Mucosa of descending colon (tissue), 3 donors: ENCODE measurements at regions not wholly inside any gene's neighbourhood (a gene's known extent, or its start where the extent isn't known, plus 50 kb on each side); places are given as distances from the start of the nearest gene placed in this dataset.

Experiments
- ATAC-seq: fragments of 200-7000 bp; cut with Tn5 transposase; one replicate; pipeline ENCODE4 v1.9.1; 2020; ENCODE audit warnings: mild to moderate bottlenecking, moderate library complexity
- DNase-seq, 3 donors: peaks; one replicate each; pipeline ENCODE4 v3.0.0-alpha.2; 2020
- H3K36me3 ChIP-seq: fragments of 200-600 bp; one replicate; pipeline ENCODE4 v1.8.0; 2021; ENCODE audit warnings: low read depth, mild to moderate bottlenecking
- H3K4me1 ChIP-seq: fragments of 200-600 bp; one replicate; pipeline ENCODE4 v1.8.0; 2021; ENCODE audit warnings: low read depth, mild to moderate bottlenecking
- H3K4me3 ChIP-seq: fragments of 200-600 bp; one replicate; pipeline ENCODE4 v1.8.0; 2021; ENCODE audit warnings: mild to moderate bottlenecking
- H3K9me3 ChIP-seq: fragments of 200-600 bp; one replicate; pipeline ENCODE4 v1.8.0; 2021; ENCODE audit warnings: mild to moderate bottlenecking
- intact Hi-C, 2 donors: fragments of 100-400 bp; cut with DNase I in 1 of 2; cut with micrococcal nuclease in 1 of 2; formaldehyde crosslinking; loops; one replicate each; pipeline versions ENCODE4 v1.11.0 to v1.11.1; 2022; cut with DNase I, micrococcal nuclease
- TF ChIP-seq, protein P1 (sequence below): fragments of 200-600 bp; IDR thresholded peaks from one replicate; pipeline ENCODE4 v1.8.0; 2022; ENCODE audit warnings: antibody characterized with exemption, mild to moderate bottlenecking
- donor health status: DM: no; HTN: no; CAD: no; lungs with moderate emphysema.
- donor health status: DM: no; HTN: no; CAD: no.
- donor health status: DM: no; HTN: yes; CAD: no.

DNA sequence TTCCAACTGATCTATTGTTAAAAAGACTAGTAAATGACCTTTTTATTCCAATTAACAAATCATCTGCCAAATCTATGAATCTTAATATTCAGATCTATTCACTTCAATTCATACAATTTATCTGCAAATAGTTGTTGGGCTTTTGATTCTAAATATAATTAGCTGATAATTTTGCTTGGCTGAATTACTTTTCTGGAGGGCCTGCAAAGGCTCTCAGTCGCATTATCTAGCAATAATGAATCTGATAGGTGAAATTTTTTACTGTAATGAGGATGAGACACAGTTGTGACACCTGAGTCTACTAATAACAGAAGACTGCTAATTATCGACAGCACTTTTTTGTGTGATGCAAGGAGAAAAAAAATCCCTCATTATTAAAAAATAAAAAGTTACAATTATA, 565.1 kb downstream of the ZEB2 start:
- intact Hi-C loops = no loop called here
- no peak for ATAC-seq
- Histone ChIP-seq H3K9me3 (no peaks in the 10 kb centered on the region), H3K4me1 (no peaks in the 10 kb centered on the region), H3K4me3 (no peak overlapping the region), H3K36me3 (no peaks in the 10 kb centered on the region)
- DNase-seq = no peak
- TF ChIP-seq, protein P1, sequence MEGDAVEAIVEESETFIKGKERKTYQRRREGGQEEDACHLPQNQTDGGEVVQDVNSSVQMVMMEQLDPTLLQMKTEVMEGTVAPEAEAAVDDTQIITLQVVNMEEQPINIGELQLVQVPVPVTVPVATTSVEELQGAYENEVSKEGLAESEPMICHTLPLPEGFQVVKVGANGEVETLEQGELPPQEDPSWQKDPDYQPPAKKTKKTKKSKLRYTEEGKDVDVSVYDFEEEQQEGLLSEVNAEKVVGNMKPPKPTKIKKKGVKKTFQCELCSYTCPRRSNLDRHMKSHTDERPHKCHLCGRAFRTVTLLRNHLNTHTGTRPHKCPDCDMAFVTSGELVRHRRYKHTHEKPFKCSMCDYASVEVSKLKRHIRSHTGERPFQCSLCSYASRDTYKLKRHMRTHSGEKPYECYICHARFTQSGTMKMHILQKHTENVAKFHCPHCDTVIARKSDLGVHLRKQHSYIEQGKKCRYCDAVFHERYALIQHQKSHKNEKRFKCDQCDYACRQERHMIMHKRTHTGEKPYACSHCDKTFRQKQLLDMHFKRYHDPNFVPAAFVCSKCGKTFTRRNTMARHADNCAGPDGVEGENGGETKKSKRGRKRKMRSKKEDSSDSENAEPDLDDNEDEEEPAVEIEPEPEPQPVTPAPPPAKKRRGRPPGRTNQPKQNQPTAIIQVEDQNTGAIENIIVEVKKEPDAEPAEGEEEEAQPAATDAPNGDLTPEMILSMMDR = no peak

DNA sequence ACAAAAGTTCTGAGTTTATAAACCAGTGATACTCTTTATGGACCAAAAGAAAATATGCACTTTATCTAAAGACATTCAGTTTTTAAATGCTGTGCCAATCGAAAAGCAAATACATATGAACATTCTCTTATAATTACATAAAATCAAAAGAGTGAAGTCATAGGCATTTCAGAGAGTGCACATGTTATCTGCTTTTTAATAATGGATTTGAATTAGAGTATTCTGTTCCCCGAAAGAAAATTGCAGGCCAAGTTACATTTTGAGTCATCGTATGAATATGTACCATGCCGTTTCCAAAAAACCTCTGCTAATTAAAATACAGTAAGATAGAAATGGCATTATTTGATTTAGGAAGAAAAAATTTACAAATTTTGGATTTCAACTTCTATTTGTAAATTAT, 565.7 kb downstream of the ZEB2 start:
- H3K36me3 ChIP-seq = no peaks in the 10 kb centered on the region
- TF ChIP-seq, protein P1 = no peak
- ATAC-seq (no peak), DNase-seq (no peak)
- H3K4me3 ChIP-seq = no peak overlapping the region
- H3K9me3 ChIP-seq = no peaks in the 10 kb centered on the region
- H3K4me1 ChIP-seq = no peaks in the 10 kb centered on the region
- intact Hi-C loops = no loop called here

DNA sequence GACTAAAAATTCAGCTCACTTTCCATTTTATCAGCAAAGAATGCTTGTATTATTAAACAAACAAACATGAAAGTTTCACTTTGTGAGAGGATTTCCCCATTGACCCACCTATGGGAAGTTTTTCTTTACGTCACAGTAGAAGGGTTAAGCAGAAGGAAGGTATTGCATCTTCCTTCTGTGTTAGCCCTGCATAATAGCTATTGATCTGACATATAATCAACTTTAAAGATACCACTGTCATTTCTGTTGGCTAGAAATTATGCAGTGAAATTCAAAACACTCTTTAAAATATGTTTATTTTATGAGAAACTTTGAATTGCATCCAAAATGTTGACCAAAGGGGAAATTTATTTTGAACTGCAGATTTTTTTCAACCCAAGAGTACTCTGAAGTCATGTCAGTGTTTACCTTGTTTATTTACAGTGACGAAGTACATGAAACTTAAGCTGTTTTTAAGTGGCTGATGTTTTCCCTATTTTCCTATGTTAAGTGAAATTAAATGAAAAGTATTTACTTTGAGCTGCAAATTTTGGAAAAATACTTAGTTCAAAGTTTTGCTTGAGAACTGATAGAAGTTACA, 566.4 kb downstream of the ZEB2 start:
- intact Hi-C loops = no loop called here
- DNase-seq = no peak
- Histone ChIP-seq H3K9me3 (no peaks in the 10 kb centered on the region), H3K4me3 (no peak overlapping the region), H3K36me3 (no peaks in the 10 kb centered on the region), H3K4me1 (no peaks in the 10 kb centered on the region)
- no peak for ATAC-seq
- TF ChIP-seq, protein P1 = no peak

DNA sequence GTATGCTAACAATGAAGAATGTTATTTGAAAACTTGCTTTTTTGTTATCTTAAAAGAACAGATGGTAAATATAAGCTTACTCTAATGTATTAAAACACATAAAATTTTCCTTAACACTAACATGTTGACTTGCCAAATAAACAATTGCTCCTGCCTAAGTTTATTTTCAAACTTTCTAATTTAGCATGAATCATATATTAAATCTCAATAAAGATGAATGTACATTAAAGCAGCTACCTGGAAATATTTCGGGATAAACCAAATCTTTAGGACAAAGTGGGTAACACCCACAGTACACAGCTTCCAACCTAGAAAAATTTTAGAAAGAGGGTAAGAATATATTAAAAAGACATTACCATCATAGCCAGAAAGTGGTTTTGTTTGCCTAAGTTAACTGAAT, 567.4 kb downstream of the ZEB2 start:
- DNase-seq = no peak
- Histone ChIP-seq H3K4me1 (no peaks in the 10 kb centered on the region), H3K36me3 (no peaks in the 10 kb centered on the region), H3K4me3 (no peak overlapping the region), H3K9me3 (no peaks in the 10 kb centered on the region)
- no peak for ATAC-seq
- TF ChIP-seq, protein P1 = no peak
- intact Hi-C loops = no loop called here

DNA sequence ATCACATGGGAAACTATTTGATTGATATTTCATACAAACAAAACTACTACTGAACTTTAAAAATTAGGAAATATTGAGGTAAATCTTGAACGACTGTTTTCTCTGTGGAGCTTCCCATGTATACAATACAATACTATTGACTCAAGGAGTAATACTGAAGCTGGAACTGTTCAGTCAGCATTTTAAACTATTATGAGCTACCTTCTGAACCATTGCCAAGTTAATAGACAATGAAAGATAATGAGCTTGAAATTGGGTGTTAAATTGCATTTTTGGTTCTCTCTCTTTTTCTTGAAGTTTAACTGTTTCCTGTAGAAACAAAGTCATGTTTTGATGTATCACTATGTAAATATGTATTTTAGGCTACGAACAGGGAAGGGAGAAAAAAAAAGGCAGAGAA, 569.2 kb downstream of the ZEB2 start:
- no peak overlapping the region for H3K4me3 ChIP-seq
- intact Hi-C loops = no loop called here
- DNase-seq (no peak), ATAC-seq (no peak)
- no peaks in the 10 kb centered on the region for H3K36me3 ChIP-seq
- TF ChIP-seq, protein P1 = no peak
- H3K4me1 ChIP-seq = no peaks in the 10 kb centered on the region
- no peaks in the 10 kb centered on the region for H3K9me3 ChIP-seq
